GM18858 (cell line): ENCODE measurements at regions not wholly inside any gene's neighbourhood (a gene's known extent, or its start where the extent isn't known, plus 50 kb on each side); places are given as distances from the start of the nearest gene placed in this dataset.

Experiments
- ATAC-seq: cut with Tn5 transposase; IDR thresholded peaks from one replicate; pipeline ENCODE4 v1.9.1; 2021; ENCODE audit not compliant: unreplicated experiment

DNA sequence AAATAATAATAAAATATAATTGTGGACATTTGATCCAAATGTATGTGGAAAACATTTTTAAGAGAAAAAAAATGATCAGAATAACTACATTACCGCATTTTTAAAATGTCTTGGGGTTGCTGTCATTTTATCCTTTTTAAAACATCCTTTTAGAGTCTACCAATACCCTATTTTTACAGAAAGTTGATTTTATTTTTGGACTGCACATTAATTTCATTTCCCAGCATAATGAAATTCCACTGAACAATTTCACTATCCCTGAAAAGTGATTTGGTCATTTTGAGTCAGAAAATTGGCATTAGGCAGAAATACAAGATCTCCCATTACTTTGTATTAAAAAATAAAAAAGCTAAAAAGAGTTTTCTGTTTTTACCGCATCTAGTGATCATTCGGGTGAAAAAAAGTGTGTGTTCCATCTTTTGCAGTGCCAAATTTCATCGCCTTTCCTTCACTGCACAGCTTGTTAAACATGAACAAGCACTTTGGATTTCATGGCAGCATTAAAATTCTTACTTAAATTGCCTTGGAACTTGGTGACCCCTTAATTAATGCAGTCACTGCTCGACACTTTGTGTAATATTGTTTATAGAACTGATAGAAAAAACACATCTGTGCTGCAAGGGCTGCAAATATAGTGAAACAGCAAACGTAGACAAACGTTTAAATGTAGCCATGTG lies 611.7 kb downstream of the TSN start:
- no peak for ATAC-seq

DNA sequence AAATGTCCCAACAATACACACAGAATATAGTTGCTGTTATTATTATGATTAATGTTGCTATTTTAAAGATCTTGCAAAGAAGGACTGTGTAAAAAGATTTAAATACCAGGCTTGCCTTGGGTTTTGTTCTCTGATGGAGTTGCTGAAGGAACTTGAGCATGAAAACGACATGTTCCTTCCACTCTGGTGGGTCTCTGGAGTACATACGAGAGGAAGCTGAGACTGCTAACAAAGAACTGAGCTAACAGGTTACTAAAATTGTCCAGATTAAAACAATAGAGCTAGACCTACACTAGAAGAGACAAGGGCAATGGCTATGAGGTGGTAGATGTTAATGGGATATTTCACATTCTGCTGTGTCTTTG lies 612.2 kb downstream of the TSN start:
- ATAC-seq: no peak

DNA sequence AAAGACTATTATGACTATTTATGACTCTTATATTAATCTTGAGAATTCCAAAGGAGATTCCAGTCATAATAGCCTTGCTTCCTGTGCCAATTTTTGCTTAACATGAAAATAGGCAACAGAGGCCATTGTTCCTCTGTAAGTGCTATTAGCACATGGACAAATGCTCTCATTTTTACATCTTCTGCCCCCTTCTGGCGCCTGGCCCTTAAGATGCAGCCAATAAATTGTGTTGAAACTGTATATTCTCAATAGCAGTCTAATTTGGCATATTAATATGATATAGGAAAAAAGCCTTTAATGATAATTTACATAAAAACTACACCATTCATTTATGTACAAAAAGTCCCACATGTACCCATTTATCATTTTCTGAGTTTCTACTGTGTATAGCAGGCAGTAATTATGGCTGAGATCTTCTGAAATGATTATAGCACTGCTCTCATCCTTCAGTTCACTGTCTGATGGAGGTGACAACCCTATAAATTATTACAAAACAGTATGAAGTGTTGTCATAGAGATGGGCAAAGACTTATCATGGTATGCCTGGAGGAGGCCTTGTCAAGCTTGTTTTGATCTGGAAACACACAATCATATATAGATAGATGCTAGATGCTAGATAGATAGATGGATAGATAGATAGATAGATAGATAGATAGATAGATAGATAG lies 613.3 kb downstream of the TSN start:
- no peak for ATAC-seq

DNA sequence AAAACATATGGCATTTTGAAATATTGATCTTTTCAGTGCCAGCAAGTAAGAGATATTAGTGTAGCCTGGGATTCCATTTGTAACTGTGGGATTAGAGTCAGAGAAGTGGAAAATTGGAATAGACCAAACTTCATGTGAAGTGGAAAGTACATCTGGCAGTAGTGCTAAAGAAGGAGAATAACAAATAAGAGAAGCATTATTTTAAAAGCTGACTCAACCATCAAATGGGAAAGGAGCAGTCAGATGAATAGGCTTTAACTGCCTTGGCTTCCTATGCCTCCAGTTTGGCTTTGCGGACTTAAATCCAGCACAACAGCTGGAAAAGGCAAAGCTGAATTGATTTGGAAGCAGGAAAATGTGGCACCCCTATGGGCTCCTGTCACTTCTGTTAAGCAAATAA lies 623.1 kb downstream of the TSN start:
- ATAC-seq: no peak

DNA sequence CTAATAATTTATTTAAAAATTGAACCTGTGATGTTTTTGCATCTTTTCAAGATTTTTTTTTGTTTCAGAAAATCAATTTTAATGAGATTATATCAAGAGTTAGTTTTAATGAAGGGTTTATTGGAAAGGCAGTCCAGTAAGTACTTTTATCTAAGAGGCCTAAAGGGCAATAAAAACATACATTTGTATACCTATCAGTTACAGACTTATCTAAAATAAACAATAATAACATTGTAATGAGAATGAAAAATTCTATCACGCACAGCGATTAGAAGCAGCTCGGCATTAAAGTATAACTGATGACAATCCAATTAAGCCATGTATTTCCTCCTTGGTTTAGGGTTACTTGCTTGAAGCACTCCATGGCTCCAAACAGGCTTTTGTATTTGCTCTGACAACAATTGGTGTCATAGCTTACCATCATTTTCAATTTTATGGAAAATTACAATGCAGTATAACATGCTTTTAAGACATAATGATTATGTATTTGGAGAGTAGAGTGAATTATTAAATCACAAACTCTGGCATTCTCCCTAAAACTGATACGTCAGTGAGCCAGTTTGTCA lies 629.4 kb downstream of the TSN start:
- no peak for ATAC-seq

DNA sequence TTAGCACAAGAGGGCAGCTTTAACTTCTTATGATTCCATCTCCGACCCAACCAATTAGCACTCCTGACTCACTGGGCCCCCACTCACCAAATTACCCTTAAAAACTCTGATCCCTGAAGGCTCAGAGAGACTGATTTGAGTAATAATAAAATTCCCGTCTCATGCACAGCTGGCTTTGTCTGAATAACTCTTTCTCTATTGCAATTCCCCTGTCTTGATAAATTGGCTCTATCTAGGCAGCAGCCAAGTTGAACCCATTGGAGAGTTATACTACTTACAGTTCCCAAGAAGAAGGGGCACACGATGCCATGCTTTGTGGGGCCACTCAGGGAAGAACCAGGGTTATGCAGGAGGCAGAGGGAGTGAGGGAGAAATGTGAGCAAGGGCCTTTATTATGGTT lies 632.8 kb downstream of the TSN start:
- ATAC-seq: no peak

DNA sequence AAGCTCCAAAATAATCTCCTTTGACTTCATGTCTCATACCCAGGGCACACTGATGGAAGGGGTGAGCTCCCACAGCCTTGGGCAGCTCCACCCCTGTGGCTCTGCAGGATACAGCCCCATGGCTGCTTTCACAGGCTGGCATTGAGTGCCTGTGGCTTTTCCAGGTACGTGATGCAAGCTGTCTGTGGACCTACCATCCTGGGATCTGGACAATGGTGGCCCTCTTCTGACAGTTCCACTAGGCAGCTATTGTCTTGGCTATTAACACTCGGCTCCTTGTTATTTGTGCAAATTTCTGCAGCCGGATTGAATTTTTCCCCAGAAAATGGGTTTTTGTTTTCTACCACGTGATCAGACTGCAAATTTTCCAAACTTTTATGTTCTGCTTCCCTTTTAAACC lies 634.2 kb downstream of the TSN start:
- no peak for ATAC-seq

- no peak for ATAC-seq
Observed at GRCh38 chr2:122390406-122390805, 635.0 kb downstream of the TSN start.

GRCh38 chr2:122391726-122392125 lies 636.3 kb downstream of the TSN start:
- no peak for ATAC-seq

DNA sequence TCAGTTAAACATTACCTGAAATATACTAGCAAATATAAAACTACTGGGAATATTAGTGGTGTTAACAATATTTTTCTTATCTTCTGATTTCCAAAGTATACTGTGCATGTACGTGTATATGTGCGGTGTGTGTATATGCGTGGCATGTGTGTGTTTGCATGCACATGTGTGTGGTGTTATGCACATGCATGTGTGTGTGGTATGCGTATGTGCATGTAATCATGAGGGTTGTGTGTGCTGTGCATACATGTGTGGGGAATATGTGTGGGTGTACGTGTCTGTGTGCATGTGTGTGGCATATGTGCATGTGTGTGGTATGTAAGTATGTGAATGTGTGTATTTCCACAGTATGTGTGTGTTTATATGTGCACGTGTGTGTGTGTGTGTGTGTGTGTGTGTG lies 640.2 kb downstream of the TSN start:
- ATAC-seq: no peak

DNA sequence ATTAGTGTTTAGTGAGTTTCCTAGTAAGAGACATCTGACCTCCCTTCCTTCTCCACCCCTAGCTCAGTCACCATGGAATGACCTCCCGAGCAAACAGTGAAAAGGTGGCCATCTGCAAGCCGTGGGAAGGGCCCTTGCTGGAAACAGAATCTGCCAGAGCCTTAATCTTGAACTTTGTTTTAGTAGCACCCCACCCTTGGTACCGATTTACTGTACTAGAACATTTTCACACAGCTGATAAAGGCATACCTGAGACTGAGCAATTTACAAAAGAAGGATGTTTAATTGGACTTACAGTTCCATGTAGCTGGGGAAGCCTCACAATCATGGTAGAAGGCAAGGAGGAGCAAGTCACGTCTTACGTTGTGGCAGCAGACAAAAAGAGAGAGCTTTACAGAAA lies 655.8 kb downstream of the TSN start:
- ATAC-seq: no peak

DNA sequence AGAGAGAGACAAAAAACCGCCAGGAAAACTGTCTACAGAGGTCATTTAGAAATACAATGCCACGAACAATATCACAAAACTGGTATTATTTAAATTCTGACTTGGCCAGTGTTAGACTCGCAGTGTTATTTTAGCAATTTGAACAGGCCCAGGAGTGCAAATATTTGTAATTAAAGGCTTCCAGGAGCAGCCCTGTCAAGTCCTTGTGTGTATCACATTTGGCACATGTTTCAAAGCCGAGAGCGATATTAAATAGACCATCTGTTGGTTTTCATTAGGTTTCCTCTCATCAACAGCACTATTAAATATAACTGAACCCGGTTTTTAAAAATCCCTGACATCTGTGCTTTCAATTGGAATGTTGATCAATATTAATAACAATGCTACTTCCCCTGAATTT lies 656.9 kb downstream of the TSN start:
- no peak for ATAC-seq

DNA sequence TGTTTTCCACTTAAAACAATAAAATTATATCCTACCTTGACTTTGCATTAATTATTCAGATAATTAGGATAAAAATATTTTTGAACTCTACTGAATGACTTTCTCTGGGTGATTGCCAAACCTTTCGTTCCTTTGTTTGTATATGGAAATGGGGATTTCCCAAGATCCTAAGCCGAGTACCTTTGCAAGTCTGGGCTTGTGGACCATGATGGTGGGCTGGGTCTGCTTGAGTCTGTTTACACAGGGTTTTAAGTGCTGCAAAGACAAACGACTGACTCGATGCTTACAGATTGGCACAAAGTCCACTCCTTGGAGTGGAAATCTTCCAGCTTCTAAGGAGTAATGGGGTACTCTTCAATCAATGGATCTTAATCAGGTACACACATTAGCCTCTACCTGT lies 659.5 kb downstream of the TSN start:
- ATAC-seq: no peak

DNA sequence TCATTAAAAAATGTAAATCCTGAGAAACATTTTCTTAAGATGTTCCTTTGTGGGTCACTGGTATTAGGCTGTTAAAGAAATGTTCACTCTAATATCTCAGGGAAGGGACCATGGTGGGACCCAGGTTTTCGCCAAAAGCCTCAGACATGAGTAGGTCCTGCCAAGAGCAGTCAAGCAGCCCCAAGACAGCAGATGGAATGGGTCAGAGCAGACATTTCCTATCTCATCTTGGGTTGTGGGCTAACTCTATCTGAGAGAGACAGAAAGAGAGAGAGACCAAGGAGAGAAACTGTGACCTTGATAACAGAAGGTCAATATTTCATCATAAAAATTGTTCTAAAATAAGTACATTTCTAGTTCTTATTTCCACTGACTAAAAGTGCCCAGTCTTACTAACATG lies 661.7 kb downstream of the TSN start:
- no peak for ATAC-seq

- ATAC-seq: no peak
Observed at GRCh38 chr2:122421775-122422174, 666.3 kb downstream of the TSN start.

- ATAC-seq: no peak
Observed at GRCh38 chr2:122422384-122422991, 667.0 kb downstream of the TSN start.

DNA sequence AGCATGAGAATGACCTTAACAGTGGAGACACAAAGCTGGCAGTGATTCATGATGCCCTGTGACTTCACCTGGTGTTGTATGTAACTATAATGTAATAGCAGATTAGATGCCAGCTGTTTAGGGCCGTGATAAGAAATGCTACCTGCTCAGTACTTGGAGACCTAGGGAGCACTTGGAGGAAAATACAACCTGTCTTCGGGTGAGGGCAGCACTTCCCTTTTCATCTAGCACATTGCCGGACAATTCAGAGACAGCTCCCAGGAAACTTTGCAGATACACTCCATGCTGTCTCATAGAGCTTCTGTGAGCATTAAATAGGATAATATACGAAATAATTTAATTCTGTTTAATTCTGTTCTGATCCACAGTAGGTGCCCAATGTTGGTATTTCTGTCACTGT lies 668.5 kb downstream of the TSN start:
- ATAC-seq: no peak

- ATAC-seq: no peak
Observed at GRCh38 chr2:122433123-122433754, 677.8 kb downstream of the TSN start.

DNA sequence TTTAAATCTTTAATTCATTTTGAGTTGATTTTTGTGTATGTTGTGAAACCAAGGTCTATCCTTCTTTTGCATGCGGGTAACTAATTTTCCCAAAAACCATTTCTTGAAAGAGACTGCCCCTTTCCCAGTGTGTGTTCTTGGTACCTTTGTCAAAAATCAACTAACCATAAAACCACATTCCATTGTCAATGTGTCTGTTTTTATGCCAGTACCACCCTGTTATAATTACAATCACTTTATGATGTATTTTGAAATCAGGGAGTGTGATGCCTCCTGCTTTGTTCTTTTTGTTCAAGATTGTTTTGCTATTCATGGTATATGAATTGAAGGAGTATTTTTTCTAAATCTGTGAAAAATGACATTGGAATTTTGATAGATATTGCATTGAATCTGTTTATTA lies 689.6 kb downstream of the TSN start:
- ATAC-seq: no peak

DNA sequence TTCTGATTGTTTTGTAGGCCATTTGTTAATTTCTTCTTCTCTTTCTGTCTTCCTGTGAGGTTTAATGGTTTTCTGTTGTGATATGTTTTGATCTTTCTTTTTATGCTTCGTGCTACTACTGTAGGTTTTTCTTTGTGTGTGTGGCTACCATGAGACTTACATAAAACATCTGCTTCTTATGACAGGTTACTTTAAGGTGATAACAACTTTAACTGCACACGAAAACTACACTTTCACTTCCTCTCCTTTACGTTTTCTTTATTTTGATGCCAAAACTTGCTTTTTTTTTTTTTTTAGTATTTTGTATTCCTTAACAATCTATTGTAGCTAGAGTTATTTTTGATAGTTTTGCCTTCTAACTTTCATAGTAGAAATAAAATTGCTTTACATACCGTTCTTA lies 691.3 kb downstream of the TSN start:
- ATAC-seq: no peak

DNA sequence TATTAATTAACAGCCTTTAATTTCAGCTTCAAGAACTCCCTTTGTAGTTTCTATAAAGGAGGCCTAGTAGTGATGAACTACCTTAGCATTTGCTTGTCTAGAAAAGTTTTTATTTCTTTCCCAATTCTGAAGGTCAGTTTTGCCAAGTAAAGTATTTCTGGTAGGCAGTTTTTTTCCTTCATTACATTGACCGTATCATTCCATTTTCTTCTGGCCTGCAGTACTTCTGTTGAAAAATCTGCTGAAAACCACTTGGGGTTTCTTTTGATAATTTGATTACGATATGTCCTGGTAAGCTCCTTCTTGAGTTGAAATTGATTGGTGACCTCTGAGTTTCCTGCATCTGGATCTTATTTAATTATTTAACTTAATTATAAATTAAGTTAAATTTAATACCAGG lies 691.8 kb downstream of the TSN start:
- ATAC-seq: no peak

DNA sequence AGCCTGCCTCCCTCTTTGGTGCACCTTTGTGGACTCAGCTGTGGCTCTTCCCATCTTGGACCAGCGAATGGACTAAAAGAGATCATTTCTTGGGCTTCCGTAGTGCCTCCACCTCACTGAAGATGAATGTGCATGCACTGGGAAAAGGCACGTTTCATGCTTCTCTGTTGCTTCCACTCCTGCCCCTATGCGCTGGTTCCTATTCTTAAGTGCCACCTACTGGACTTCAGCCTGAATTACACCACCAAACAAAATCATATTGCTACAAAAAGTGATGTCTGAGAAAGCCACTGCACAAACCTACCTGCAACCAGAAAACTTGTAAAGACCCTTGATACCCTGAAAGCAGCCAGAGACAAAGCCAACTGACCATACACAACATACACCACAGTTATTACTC lies 695.6 kb downstream of the TSN start:
- ATAC-seq: no peak
